Liver (tissue), 8 donors: ENCODE measurements at regions not wholly inside any gene's neighbourhood (a gene's known extent, or its start where the extent isn't known, plus 50 kb on each side); places are given as distances from the start of the nearest gene placed in this dataset.

Source experiments
- DNase-seq: peaks from one replicate; pipeline ENCODE4 v3.0.0-alpha.2; 2017; ENCODE audit warnings: low spot score
- H3K27ac ChIP-seq, 2 donors: one replicate each; pipeline ENCODE4 v1.7.0; 2013; ENCODE audit warnings: inconsistent platforms in 2 of 2, low read length in 2 of 2, control low read depth in 1 of 2, low read depth in 1 of 2, mild to moderate bottlenecking in 1 of 2
- H3K27me3 ChIP-seq, 4 donors: one replicate each; pipeline versions ENCODE4 v1.6.1 to v1.7.0; 2013; ENCODE audit warnings: low read length in 3 of 4, inconsistent platforms in 1 of 4, mild to moderate bottlenecking in 1 of 4, moderate library complexity in 1 of 4; ENCODE audit not compliant: control insufficient read depth in 4 of 4, insufficient read depth in 4 of 4
- H3K36me3 ChIP-seq, 4 donors: one replicate each; pipeline versions ENCODE4 v1.6.1 to v1.7.0; 2013; ENCODE audit warnings: low read length in 3 of 4, mild to moderate bottlenecking in 3 of 4, low read depth in 1 of 4, moderate library complexity in 1 of 4; ENCODE audit not compliant: control insufficient read depth in 4 of 4, insufficient read depth in 3 of 4
- H3K4me1 ChIP-seq, 4 donors: one replicate each; pipeline versions ENCODE4 v1.6.1 to v1.7.0; 2013; ENCODE audit warnings: low read length in 3 of 4, mild to moderate bottlenecking in 3 of 4, moderate library complexity in 1 of 4; ENCODE audit not compliant: control insufficient read depth in 4 of 4, insufficient read depth in 4 of 4
- H3K4me3 ChIP-seq, 3 donors: one replicate each; pipeline versions ENCODE4 v1.6.1 to v1.7.0; 2013; ENCODE audit warnings: low read length in 3 of 3, control low read depth in 1 of 3, low read depth in 1 of 3, mild to moderate bottlenecking in 1 of 3
- H3K9ac ChIP-seq, 2 donors: one replicate each; pipeline ENCODE4 v1.7.0; 2013; ENCODE audit warnings: low read length in 2 of 2, mild to moderate bottlenecking in 2 of 2, moderate library complexity in 2 of 2, control low read depth in 1 of 2, low read depth in 1 of 2
- H3K9me3 ChIP-seq, 4 donors: one replicate each; pipeline versions ENCODE4 v1.6.1 to v1.7.0; 2013; ENCODE audit warnings: low read length in 3 of 4; ENCODE audit not compliant: control insufficient read depth in 4 of 4
- EGR1 ChIP-seq, 2 donors: IDR thresholded peaks; 2 replicates each; pipeline ENCODE4 v1.6.1; 2016 to 2018; ENCODE audit warnings: antibody characterized with exemption in 2 of 2, low read depth in 2 of 2
- FOXA1 ChIP-seq: IDR thresholded peaks from 2 replicates; pipeline ENCODE4 v1.6.1; 2016; ENCODE audit warnings: antibody characterized with exemption
- FOXA2 ChIP-seq: IDR thresholded peaks from 2 replicates; pipeline ENCODE4 v1.6.1; 2016; ENCODE audit warnings: antibody characterized with exemption
- GABPA ChIP-seq, 2 donors: IDR thresholded peaks in 1 of 2; conservative IDR thresholded peaks in 1 of 2; 2 replicates each; pipeline ENCODE4 v1.6.1; 2016; ENCODE audit warnings: antibody characterized with exemption in 2 of 2, mild to moderate bottlenecking in 1 of 2, moderate library complexity in 1 of 2
- HNF4A ChIP-seq, 2 donors: conservative IDR thresholded peaks; 2 replicates each; pipeline ENCODE4 v1.6.1; 2016; ENCODE audit warnings: antibody characterized with exemption in 2 of 2, mild to moderate bottlenecking in 2 of 2
- HNF4G ChIP-seq: IDR thresholded peaks from 2 replicates; pipeline ENCODE4 v1.6.1; 2016; ENCODE audit warnings: antibody characterized with exemption
- JUND ChIP-seq, 2 donors: IDR thresholded peaks; 2 replicates each; pipeline ENCODE4 v1.6.1; 2016; ENCODE audit warnings: antibody characterized with exemption in 2 of 2
- NR2F2 ChIP-seq: IDR thresholded peaks from 2 replicates; pipeline ENCODE4 v1.6.1; 2016; ENCODE audit warnings: antibody characterized with exemption
- RAD21 ChIP-seq, 2 donors: IDR thresholded peaks; 2 replicates each; pipeline ENCODE4 v1.6.1; 2016; ENCODE audit warnings: antibody characterized with exemption in 2 of 2, mild to moderate bottlenecking in 2 of 2
- RXRA ChIP-seq, 2 donors: IDR thresholded peaks; 2 replicates each; pipeline ENCODE4 v1.6.1; 2017 to 2018; ENCODE audit warnings: antibody characterized with exemption in 2 of 2, mild to moderate bottlenecking in 1 of 2
- SP1 ChIP-seq: IDR thresholded peaks from 2 replicates; pipeline ENCODE4 v1.6.1; 2018; ENCODE audit warnings: antibody characterized with exemption, mild to moderate bottlenecking
- TAF1 ChIP-seq: conservative IDR thresholded peaks from 2 replicates; pipeline ENCODE4 v1.6.1; 2016; ENCODE audit warnings: antibody characterized with exemption, mild to moderate bottlenecking
- YY1 ChIP-seq: IDR thresholded peaks from 2 replicates; pipeline ENCODE4 v1.6.1; 2016; ENCODE audit warnings: antibody characterized with exemption, mild to moderate bottlenecking
- WGBS: extraction: QIAGEN DNeasy Blood & Tissue Kit; methylation state at CpG from one replicate; pipeline ENCODE4 v1.1.7; 2013; 5-methylcytosine and 5-hydroxymethylcytosine counted together
- TF ChIP-seq, protein P1 (sequence below): IDR thresholded peaks from 2 replicates; pipeline ENCODE4 v1.6.1; 2016; ENCODE audit warnings: antibody characterized with exemption, mild to moderate bottlenecking
- TF ChIP-seq, protein P2 (sequence below): IDR thresholded peaks from 2 replicates; pipeline ENCODE4 v1.6.1; 2016; ENCODE audit warnings: antibody characterized with exemption
- TF ChIP-seq, protein P3 (sequence below): IDR thresholded peaks from 2 replicates; pipeline ENCODE4 v1.6.1; 2016; ENCODE audit warnings: antibody characterized with exemption
- TF ChIP-seq, protein P4 (sequence below): IDR thresholded peaks from 2 replicates; pipeline ENCODE4 v1.6.1; 2016; ENCODE audit warnings: antibody characterized with exemption
- TF ChIP-seq, protein P5 (sequence below): fragments of 150-350 bp; IDR thresholded peaks from 2 replicates; pipeline ENCODE4 v1.5.1; 2017; ENCODE audit warnings: improper control_type of control experiment, low read depth, low read length; ENCODE audit not compliant: missing input control
- donor health status: healthy.
- donor health status: healthy.
- donor health status: healthy.
- donor health status: healthy.
- donor health status: healthy.

DNA sequence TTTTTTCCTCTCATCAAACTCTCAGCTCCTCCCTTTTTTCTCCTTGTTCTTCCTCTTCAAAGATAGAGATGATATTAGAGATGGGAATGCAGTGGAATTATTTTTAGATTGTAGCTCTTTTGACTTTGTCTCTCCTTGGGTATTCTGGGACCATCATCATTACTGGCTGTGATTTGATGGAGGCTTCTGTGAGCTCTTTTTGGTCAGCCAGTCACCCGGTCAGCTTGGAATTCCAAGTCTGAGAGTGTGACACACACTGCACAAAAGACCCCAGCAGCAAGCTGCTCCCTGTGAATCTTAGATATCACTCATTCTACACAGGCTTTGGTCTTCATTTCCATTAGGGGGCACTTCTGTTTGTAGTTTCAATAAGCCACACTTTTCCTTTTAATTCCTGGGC, 51.6 kb upstream of the NEK7 start:
- Histone ChIP-seq H3K36me3 (no peaks in the 10 kb centered on the region), H3K9me3 (no peaks in the 10 kb centered on the region), H3K27ac (no peak overlapping the region), H3K4me1 (peaks cover 0 to 4% (median under 1%) of the 10 kb centered on the region in 4 donors), H3K4me3 (no peak overlapping the region), H3K27me3 (no peaks in the 10 kb centered on the region), H3K9ac (no peak overlapping the region)
- DNase-seq = no peak
- TF ChIP-seq GABPA (IDR thresholded peaks at IDR 0.05 in 1 of 2, conservative IDR thresholded peaks at IDR 0.05 in 1 of 2) = no peak
- TF ChIP-seq FOXA2 = no peak
- TF ChIP-seq, protein P1, sequence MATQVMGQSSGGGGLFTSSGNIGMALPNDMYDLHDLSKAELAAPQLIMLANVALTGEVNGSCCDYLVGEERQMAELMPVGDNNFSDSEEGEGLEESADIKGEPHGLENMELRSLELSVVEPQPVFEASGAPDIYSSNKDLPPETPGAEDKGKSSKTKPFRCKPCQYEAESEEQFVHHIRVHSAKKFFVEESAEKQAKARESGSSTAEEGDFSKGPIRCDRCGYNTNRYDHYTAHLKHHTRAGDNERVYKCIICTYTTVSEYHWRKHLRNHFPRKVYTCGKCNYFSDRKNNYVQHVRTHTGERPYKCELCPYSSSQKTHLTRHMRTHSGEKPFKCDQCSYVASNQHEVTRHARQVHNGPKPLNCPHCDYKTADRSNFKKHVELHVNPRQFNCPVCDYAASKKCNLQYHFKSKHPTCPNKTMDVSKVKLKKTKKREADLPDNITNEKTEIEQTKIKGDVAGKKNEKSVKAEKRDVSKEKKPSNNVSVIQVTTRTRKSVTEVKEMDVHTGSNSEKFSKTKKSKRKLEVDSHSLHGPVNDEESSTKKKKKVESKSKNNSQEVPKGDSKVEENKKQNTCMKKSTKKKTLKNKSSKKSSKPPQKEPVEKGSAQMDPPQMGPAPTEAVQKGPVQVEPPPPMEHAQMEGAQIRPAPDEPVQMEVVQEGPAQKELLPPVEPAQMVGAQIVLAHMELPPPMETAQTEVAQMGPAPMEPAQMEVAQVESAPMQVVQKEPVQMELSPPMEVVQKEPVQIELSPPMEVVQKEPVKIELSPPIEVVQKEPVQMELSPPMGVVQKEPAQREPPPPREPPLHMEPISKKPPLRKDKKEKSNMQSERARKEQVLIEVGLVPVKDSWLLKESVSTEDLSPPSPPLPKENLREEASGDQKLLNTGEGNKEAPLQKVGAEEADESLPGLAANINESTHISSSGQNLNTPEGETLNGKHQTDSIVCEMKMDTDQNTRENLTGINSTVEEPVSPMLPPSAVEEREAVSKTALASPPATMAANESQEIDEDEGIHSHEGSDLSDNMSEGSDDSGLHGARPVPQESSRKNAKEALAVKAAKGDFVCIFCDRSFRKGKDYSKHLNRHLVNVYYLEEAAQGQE = no peak
- TF ChIP-seq, protein P2, sequence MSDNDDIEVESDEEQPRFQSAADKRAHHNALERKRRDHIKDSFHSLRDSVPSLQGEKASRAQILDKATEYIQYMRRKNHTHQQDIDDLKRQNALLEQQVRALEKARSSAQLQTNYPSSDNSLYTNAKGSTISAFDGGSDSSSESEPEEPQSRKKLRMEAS = no peak
- TF ChIP-seq YY1 = no peak
- TF ChIP-seq, protein P3, sequence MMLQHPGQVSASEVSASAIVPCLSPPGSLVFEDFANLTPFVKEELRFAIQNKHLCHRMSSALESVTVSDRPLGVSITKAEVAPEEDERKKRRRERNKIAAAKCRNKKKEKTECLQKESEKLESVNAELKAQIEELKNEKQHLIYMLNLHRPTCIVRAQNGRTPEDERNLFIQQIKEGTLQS = no peak
- TF ChIP-seq, protein P4, sequence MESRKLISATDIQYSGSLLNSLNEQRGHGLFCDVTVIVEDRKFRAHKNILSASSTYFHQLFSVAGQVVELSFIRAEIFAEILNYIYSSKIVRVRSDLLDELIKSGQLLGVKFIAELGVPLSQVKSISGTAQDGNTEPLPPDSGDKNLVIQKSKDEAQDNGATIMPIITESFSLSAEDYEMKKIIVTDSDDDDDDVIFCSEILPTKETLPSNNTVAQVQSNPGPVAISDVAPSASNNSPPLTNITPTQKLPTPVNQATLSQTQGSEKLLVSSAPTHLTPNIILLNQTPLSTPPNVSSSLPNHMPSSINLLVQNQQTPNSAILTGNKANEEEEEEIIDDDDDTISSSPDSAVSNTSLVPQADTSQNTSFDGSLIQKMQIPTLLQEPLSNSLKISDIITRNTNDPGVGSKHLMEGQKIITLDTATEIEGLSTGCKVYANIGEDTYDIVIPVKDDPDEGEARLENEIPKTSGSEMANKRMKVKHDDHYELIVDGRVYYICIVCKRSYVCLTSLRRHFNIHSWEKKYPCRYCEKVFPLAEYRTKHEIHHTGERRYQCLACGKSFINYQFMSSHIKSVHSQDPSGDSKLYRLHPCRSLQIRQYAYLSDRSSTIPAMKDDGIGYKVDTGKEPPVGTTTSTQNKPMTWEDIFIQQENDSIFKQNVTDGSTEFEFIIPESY = no peak
- TF ChIP-seq JUND (IDR thresholded peaks at IDR 0.05) = no peak
- no peak for TF ChIP-seq TAF1
- TF ChIP-seq, protein P5, sequence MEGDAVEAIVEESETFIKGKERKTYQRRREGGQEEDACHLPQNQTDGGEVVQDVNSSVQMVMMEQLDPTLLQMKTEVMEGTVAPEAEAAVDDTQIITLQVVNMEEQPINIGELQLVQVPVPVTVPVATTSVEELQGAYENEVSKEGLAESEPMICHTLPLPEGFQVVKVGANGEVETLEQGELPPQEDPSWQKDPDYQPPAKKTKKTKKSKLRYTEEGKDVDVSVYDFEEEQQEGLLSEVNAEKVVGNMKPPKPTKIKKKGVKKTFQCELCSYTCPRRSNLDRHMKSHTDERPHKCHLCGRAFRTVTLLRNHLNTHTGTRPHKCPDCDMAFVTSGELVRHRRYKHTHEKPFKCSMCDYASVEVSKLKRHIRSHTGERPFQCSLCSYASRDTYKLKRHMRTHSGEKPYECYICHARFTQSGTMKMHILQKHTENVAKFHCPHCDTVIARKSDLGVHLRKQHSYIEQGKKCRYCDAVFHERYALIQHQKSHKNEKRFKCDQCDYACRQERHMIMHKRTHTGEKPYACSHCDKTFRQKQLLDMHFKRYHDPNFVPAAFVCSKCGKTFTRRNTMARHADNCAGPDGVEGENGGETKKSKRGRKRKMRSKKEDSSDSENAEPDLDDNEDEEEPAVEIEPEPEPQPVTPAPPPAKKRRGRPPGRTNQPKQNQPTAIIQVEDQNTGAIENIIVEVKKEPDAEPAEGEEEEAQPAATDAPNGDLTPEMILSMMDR = no peak
- TF ChIP-seq SP1 = no peak
- no peak for TF ChIP-seq NR2F2
- TF ChIP-seq RXRA (IDR thresholded peaks at IDR 0.05) = no peak
- no peak for TF ChIP-seq HNF4G
- 94% methylated on average over 1 of the region's 1 CpG for WGBS

DNA sequence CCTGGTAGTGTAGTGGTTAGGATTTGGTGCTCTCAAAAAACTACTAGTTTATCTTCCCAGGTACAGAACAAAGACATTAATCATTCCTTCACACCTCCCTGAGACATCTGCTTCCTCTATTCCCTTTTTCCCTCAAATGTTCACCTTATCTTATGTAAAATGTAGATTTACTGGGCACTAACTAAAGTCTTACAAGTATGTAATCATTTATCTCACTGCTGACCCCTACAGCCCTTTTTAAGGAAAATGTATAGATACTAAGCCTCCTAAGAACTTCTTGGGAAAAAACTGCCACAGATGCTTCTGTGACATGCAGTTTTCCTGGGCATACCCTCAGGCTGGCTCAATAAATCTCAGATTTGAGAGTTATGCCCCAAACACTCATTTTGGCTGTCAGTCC, 50.8 kb upstream of the NEK7 start:
- no peaks in the 10 kb centered on the region for H3K9me3 ChIP-seq
- DNase-seq = no peak
- H3K27me3 ChIP-seq = no peaks in the 10 kb centered on the region
- no peak overlapping the region for H3K27ac ChIP-seq
- no peaks in the 10 kb centered on the region for H3K36me3 ChIP-seq
- no peak overlapping the region for H3K9ac ChIP-seq
- H3K4me1 ChIP-seq = peaks cover 0 to 4% (median under 1%) of the 10 kb centered on the region in 4 donors
- TF ChIP-seq HNF4A (conservative IDR thresholded peaks at IDR 0.05) (no peak), RXRA (IDR thresholded peaks at IDR 0.05) (no peak), YY1 (no peak), RAD21 (IDR thresholded peaks at IDR 0.05) (no peak), FOXA2 (no peak), HNF4G (no peak), NR2F2 (no peak), EGR1 (IDR thresholded peaks at IDR 0.05; ENCODE audit: low read depth in 2 of 2) (no peak), GABPA (IDR thresholded peaks at IDR 0.05 in 1 of 2, conservative IDR thresholded peaks at IDR 0.05 in 1 of 2) (no peak), FOXA1 (no peak), SP1 (no peak)
- TF ChIP-seq, protein P2 = no peak
- TF ChIP-seq, protein P3 = no peak
- TF ChIP-seq, protein P4 = no peak
- no peak overlapping the region for H3K4me3 ChIP-seq
